ENCODE measurements at regions not wholly inside any gene's neighbourhood (a gene's known extent, or its start where the extent isn't known, plus 50 kb on each side); places are given as distances from the start of the nearest gene placed in this dataset.
"Not testable (repeated sequence)": the region's sequence is repeated elsewhere in the genome, so short reads cannot be mapped to it uniquely, and the experiment has no call there.

GRCh38 chr5:152787709-152788217, 382.7 kb upstream of the NMUR2 start:
- not testable (repeated sequence) for H3K27ac ChIP-seq; H3K9me3 ChIP-seq (replicated peaks); DNase-seq; H3K4me3 ChIP-seq; H3K4me1 ChIP-seq; H3K27me3 ChIP-seq; H3K36me3 ChIP-seq

GRCh38 chr5:152801886-152802285, 396.8 kb upstream of the NMUR2 start:
- Histone ChIP-seq H3K9me3 (replicated peaks) (no peaks in the 10 kb centered on the region), H3K4me3 (no peak overlapping the region), H3K27ac (no peak overlapping the region), H3K4me1 (no peaks in the 10 kb centered on the region), H3K27me3 (no peaks in the 10 kb centered on the region), H3K36me3 (no peaks in the 10 kb centered on the region)
- DNase-seq, result no peak

- no peaks in the 10 kb centered on the region for H3K27me3 ChIP-seq
- H3K4me1 ChIP-seq, result no peaks in the 10 kb centered on the region
- H3K27ac ChIP-seq, result no peak overlapping the region
- H3K9me3 ChIP-seq (replicated peaks), result no peaks in the 10 kb centered on the region
- no peak for DNase-seq
- H3K4me3 ChIP-seq, result no peak overlapping the region
- H3K36me3 ChIP-seq, result no peaks in the 10 kb centered on the region
These were observed 399.1 kb upstream of the NMUR2 start for GRCh38 chr5:152804179-152804578.

GRCh38 chr5:152811988-152812387, 406.9 kb upstream of the NMUR2 start:
- H3K36me3 ChIP-seq, result no peaks in the 10 kb centered on the region
- no peaks in the 10 kb centered on the region for H3K9me3 ChIP-seq (replicated peaks)
- H3K27ac ChIP-seq, result no peak overlapping the region
- H3K4me1 ChIP-seq, result no peaks in the 10 kb centered on the region
- no peaks in the 10 kb centered on the region for H3K27me3 ChIP-seq
- DNase-seq, result peak; percentile 5 to 28
- no peak overlapping the region for H3K4me3 ChIP-seq

GRCh38 chr5:152813526-152813925, 408.4 kb upstream of the NMUR2 start:
- no peak for DNase-seq
- H3K4me3 ChIP-seq, result no peak overlapping the region
- H3K27ac ChIP-seq, result no peak overlapping the region
- H3K27me3 ChIP-seq, result no peaks in the 10 kb centered on the region
- no peaks in the 10 kb centered on the region for H3K36me3 ChIP-seq
- no peaks in the 10 kb centered on the region for H3K4me1 ChIP-seq
- no peaks in the 10 kb centered on the region for H3K9me3 ChIP-seq (replicated peaks)

GRCh38 chr5:152819891-152820290, 414.8 kb upstream of the NMUR2 start:
- no peak for DNase-seq
- Histone ChIP-seq H3K27me3 (no peaks in the 10 kb centered on the region), H3K9me3 (replicated peaks) (no peaks in the 10 kb centered on the region), H3K27ac (no peak overlapping the region), H3K4me1 (no peaks in the 10 kb centered on the region), H3K36me3 (no peaks in the 10 kb centered on the region), H3K4me3 (no peak overlapping the region)

GRCh38 chr5:152824316-152824715, 419.2 kb upstream of the NMUR2 start:
- Histone ChIP-seq H3K4me1 (no peaks in the 10 kb centered on the region), H3K9me3 (replicated peaks) (no peaks in the 10 kb centered on the region), H3K4me3 (no peak overlapping the region), H3K36me3 (no peaks in the 10 kb centered on the region), H3K27me3 (no peaks in the 10 kb centered on the region), H3K27ac (no peak overlapping the region)
- DNase-seq, result no peak

GRCh38 chr5:152838241-152838786, 433.2 kb upstream of the NMUR2 start:
- no peak overlapping the region for H3K27ac ChIP-seq
- H3K36me3 ChIP-seq, result no peaks in the 10 kb centered on the region
- no peaks in the 10 kb centered on the region for H3K4me1 ChIP-seq

GRCh38 chr5:152844713-152845112, 439.6 kb upstream of the NMUR2 start:
- no peaks in the 10 kb centered on the region; the same call in 1 of the 2 replicates for H3K9me3 ChIP-seq (replicated peaks)
- DNase-seq, result no peak
- H3K4me1 ChIP-seq, result no peaks in the 10 kb centered on the region
- H3K36me3 ChIP-seq, result no peaks in the 10 kb centered on the region
- no peaks in the 10 kb centered on the region for H3K27me3 ChIP-seq
- H3K4me3 ChIP-seq, result no peak overlapping the region
- no peak overlapping the region for H3K27ac ChIP-seq

More at GRCh38 chr5:152838241-152838786, 433.2 kb upstream of the NMUR2 start:
- Histone ChIP-seq H3K9me3 (replicated peaks) (no peaks in the 10 kb centered on the region; the same call in 1 of the 2 replicates), H3K27me3 (no peaks in the 10 kb centered on the region; the same call in 1 of the 2 replicates), H3K4me3 (no peak overlapping the region)
- DNase-seq, result no peak

GRCh38 chr5:152853361-152853760, 448.3 kb upstream of the NMUR2 start:
- Histone ChIP-seq H3K4me1 (no peaks in the 10 kb centered on the region), H3K4me3 (no peak overlapping the region), H3K27ac (no peak overlapping the region), H3K9me3 (replicated peaks) (no peaks in the 10 kb centered on the region), H3K36me3 (no peaks in the 10 kb centered on the region), H3K27me3 (no peaks in the 10 kb centered on the region)
- DNase-seq, result peak; percentile 9 to 30

GRCh38 chr5:152855441-152855840, 450.4 kb upstream of the NMUR2 start:
- no peak for DNase-seq
- Histone ChIP-seq H3K4me3 (no peak overlapping the region), H3K9me3 (replicated peaks) (no peaks in the 10 kb centered on the region), H3K36me3 (no peaks in the 10 kb centered on the region), H3K27me3 (no peaks in the 10 kb centered on the region), H3K4me1 (no peaks in the 10 kb centered on the region), H3K27ac (no peak overlapping the region)

GRCh38 chr5:152861231-152861630, 456.2 kb upstream of the NMUR2 start:
- Histone ChIP-seq H3K27me3 (no peaks in the 10 kb centered on the region), H3K36me3 (no peaks in the 10 kb centered on the region), H3K27ac (no peak overlapping the region), H3K4me3 (no peak overlapping the region), H3K4me1 (no peaks in the 10 kb centered on the region; the same call in 1 of the 2 replicates), H3K9me3 (replicated peaks) (no peaks in the 10 kb centered on the region)
- no peak for DNase-seq

- Histone ChIP-seq H3K9me3 (replicated peaks) (no peaks in the 10 kb centered on the region), H3K27ac (no peak overlapping the region), H3K4me3 (no peak overlapping the region), H3K36me3 (no peaks in the 10 kb centered on the region), H3K27me3 (no peaks in the 10 kb centered on the region), H3K4me1 (no peaks in the 10 kb centered on the region; the same call in 1 of the 2 replicates)
- peak in 1 of 2 experiments; percentile 9 for DNase-seq
These were observed 459.4 kb upstream of the NMUR2 start for GRCh38 chr5:152864447-152864846.

- no peaks in the 10 kb centered on the region for H3K9me3 ChIP-seq (replicated peaks)
- no peaks in the 10 kb centered on the region for H3K36me3 ChIP-seq
- H3K4me1 ChIP-seq, result no peaks in the 10 kb centered on the region; the same call in 1 of the 2 replicates
- no peak overlapping the region for H3K4me3 ChIP-seq
- no peaks in the 10 kb centered on the region for H3K27me3 ChIP-seq
- H3K27ac ChIP-seq, result no peak overlapping the region
- DNase-seq, result peak in 1 of 2 experiments; percentile 25
These were observed 459.9 kb upstream of the NMUR2 start for GRCh38 chr5:152864991-152865390.

- no peak for DNase-seq
- Histone ChIP-seq H3K4me1 (no peaks in the 10 kb centered on the region), H3K27ac (no peak overlapping the region), H3K27me3 (no peaks in the 10 kb centered on the region), H3K4me3 (no peak overlapping the region), H3K9me3 (replicated peaks) (no peaks in the 10 kb centered on the region), H3K36me3 (no peaks in the 10 kb centered on the region)
These were observed 464.9 kb upstream of the NMUR2 start for GRCh38 chr5:152869971-152870370.

GRCh38 chr5:152882621-152883020, 477.5 kb upstream of the NMUR2 start:
- no peaks in the 10 kb centered on the region for H3K36me3 ChIP-seq
- H3K27me3 ChIP-seq, result no peaks in the 10 kb centered on the region
- no peak for DNase-seq
- H3K4me3 ChIP-seq, result no peak overlapping the region
- H3K9me3 ChIP-seq (replicated peaks), result no peaks in the 10 kb centered on the region
- no peak overlapping the region for H3K27ac ChIP-seq
- H3K4me1 ChIP-seq, result no peaks in the 10 kb centered on the region

Measured in SJCRH30 (cell line).